GM12878 (cell line): ENCODE measurements at regions not wholly inside any gene's neighbourhood (a gene's known extent, or its start where the extent isn't known, plus 50 kb on each side); places are given as distances from the start of the nearest gene placed in this dataset.

Experiments used
- ATAC-seq: fragments of 200-7000 bp; cut with Tn5 transposase; 3 replicates; pipeline ENCODE4 v1.9.1; 2020; ENCODE audit warnings: mild to moderate bottlenecking, moderate library complexity
- BruUV-seq: library from RNA; stranded (reverse); fragments of 400-500 nt; replicated peaks from 2 replicates; lab custom pipeline; 2021; lab: Mats Ljungman, UMichigan
- CTCF ChIA-PET: fragments of 300-600 bp; sonication (Branson Sonifier 250); formaldehyde crosslinking; extraction: SDS; loops from one replicate; lab custom pipeline; 2021; ENCODE audit warnings: inconsistent platforms; lab: Yijun Ruan, JAX
- POLR2A ChIA-PET: fragments of 350-600 bp; formaldehyde crosslinking; extraction: SDS; loops from one replicate; lab custom pipeline; 2021; ENCODE audit warnings: inconsistent platforms; lab: Charles Lee
- RAD21 ChIA-PET: fragments of 300-600 bp; sonication (Branson Sonifier 250); formaldehyde crosslinking; loops from one replicate; lab custom pipeline; 2023; ENCODE audit warnings: antibody characterized with exemption; ENCODE audit not compliant: unreplicated experiment; lab: Charles Lee
- SMC1A ChIA-PET: fragments of 300-600 bp; sonication (Branson Sonifier 250); formaldehyde crosslinking; loops from one replicate; lab custom pipeline; 2023; ENCODE audit not compliant: unreplicated experiment, uncharacterized antibody; lab: Charles Lee
- DNase-seq: peaks from one replicate; pipeline ENCODE4 v3.0.0-alpha.2; 2011; ENCODE audit warnings: low read depth, low spot score
- FAIRE-seq: peaks from 3 replicates; lab custom pipeline; 2011; peaks lifted over from hg19 to GRCh38; lab: Jason Lieb, UNC
- H2AFZ ChIP-seq: 2 replicates; pipeline ENCODE4 v1.6.0; 2011; ENCODE audit warnings: low read depth, low read length, control low read depth; ENCODE audit not compliant: control insufficient read depth
- H3K27ac ChIP-seq: 2 replicates; pipeline ENCODE4 v1.5.1; 2011; ENCODE audit warnings: control low read depth; ENCODE audit not compliant: control insufficient read depth, insufficient read depth
- H3K27me3 ChIP-seq, 2 experiments: replicated peaks in 1 of 2; 2 replicates each; pipeline versions ENCODE4 v1.6.0 to v1.6.1; 2011; ENCODE audit warnings: low read length in 1 of 2; ENCODE audit not compliant: control insufficient read depth in 2 of 2, insufficient read depth in 2 of 2
- H3K36me3 ChIP-seq, 2 experiments: 2 replicates each; pipeline ENCODE4 v1.5.1; 2011; ENCODE audit warnings: low read length in 1 of 2; ENCODE audit not compliant: control insufficient read depth in 2 of 2, insufficient read depth in 2 of 2
- H3K4me1 ChIP-seq: 2 replicates; pipeline ENCODE4 v1.6.1; 2011; ENCODE audit warnings: mild to moderate bottlenecking, low read length, moderate library complexity, mixed read lengths; ENCODE audit not compliant: control insufficient read depth, insufficient read depth
- H3K4me2 ChIP-seq: 2 replicates; pipeline ENCODE4 v1.6.0; 2011; ENCODE audit warnings: control low read depth; ENCODE audit not compliant: control insufficient read depth, insufficient read depth
- H3K4me3 ChIP-seq: fragments of 200-600 bp; sonication (generic); 2 replicates; pipeline ENCODE4 v1.5.1; 2016
- H3K79me2 ChIP-seq: 2 replicates; pipeline ENCODE4 v1.6.0; 2011; ENCODE audit warnings: low read length; ENCODE audit not compliant: control insufficient read depth, insufficient read depth
- H3K9ac ChIP-seq: 2 replicates; pipeline ENCODE4 v1.8.0; 2011; ENCODE audit warnings: low read length, control low read depth, mixed read lengths; ENCODE audit not compliant: control insufficient read depth, insufficient read depth
- H3K9me3 ChIP-seq: replicated peaks from 3 replicates; pipeline ENCODE4 v1.5.1; 2011; ENCODE audit warnings: mild to moderate bottlenecking, low read length; ENCODE audit not compliant: control insufficient read depth, insufficient read depth
- H4K20me1 ChIP-seq: 2 replicates; pipeline ENCODE4 v1.6.0; 2011; ENCODE audit not compliant: control insufficient read depth, insufficient read depth
- KLF5 ChIP-seq: fragments of 450-650 bp; IDR thresholded peaks from 2 replicates; pipeline ENCODE4 v1.6.1; 2014; ENCODE audit warnings: mild to moderate bottlenecking; ENCODE audit not compliant: partially characterized antibody
- MXI1 ChIP-seq: fragments of 150-350 bp; IDR thresholded peaks from 2 replicates; pipeline ENCODE4 v1.6.1; 2011; ENCODE audit warnings: low read depth, mild to moderate bottlenecking, inconsistent platforms, low read length, improper control_type of control experiment
- ZBED1 ChIP-seq: IDR thresholded peaks from 2 replicates; pipeline ENCODE4 v1.6.1; 2016; ENCODE audit warnings: borderline replicate concordance
- ZSCAN29 ChIP-seq: fragments of 450-650 bp; IDR thresholded peaks from 2 replicates; pipeline ENCODE4 v1.6.1; 2017; ENCODE audit warnings: mild to moderate bottlenecking, moderate library complexity
- WGBS: methylation state at CpG from one replicate; pipeline ENCODE4 v1.1.6; 2016; ENCODE audit warnings: low lambda C conversion rate; ENCODE audit not compliant: insufficient replicate concordance, insufficient coverage; ENCODE audit errors: missing lambda C conversion rate; 5-methylcytosine and 5-hydroxymethylcytosine counted together
- in situ Hi-C: fragments of 300-500 bp; cut with MboI; formaldehyde crosslinking; loops from 9 replicates; pipeline ENCODE4 v1.14.3; 2018; ENCODE audit warnings: mixed read lengths
- intact Hi-C: fragments of 100-400 bp; cut with micrococcal nuclease; formaldehyde crosslinking; loops from one replicate; pipeline ENCODE4 v1.14.2; 2022; ENCODE audit not compliant: unreplicated experiment
- TF ChIP-seq, protein P1 (sequence below): fragments of 450-650 bp; IDR thresholded peaks from 2 replicates; pipeline ENCODE4 v1.6.1; 2017; ENCODE audit warnings: low read depth, mild to moderate bottlenecking, moderate library complexity
- TF ChIP-seq, protein P2 (sequence below): IDR thresholded peaks from 2 replicates; pipeline ENCODE4 v1.6.1; 2011; ENCODE audit warnings: borderline replicate concordance, low read depth, mild to moderate bottlenecking, moderate library complexity, mixed read lengths, low read length; ENCODE audit not compliant: insufficient read depth; ENCODE audit errors: extremely low read length
- TF ChIP-seq, protein P3 (sequence below): fragments of 450-650 bp; IDR thresholded peaks from 2 replicates; pipeline ENCODE4 v1.6.1; 2016; ENCODE audit warnings: mild to moderate bottlenecking, moderate library complexity, borderline replicate concordance
- TF ChIP-seq, protein P4 (sequence below): IDR thresholded peaks from 2 replicates; pipeline ENCODE4 v1.6.1; 2011; ENCODE audit warnings: low read depth, low read length, improper control_type of control experiment, borderline replicate concordance

DNA sequence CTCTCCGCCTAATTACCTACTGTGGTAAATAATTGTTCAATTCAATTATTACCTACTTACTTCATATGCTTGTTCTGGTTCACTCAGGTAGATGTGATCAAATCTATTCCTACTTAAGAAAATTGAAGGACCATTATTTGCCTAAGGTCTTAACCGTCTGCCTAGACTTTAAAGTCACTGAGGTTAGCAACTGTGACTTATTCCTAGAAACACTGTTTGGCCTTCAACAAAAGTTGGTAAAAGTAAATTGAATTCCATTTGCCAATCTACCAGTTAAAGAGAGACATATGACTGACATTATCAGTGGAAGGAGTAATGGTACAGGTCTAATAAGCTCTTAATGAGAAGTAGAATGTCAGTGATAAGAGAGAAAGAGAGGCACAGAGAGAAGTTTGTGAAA, 491.5 kb downstream of the NYAP2 start:
- 81% methylated on average over 2 of the region's 2 CpGs for WGBS

More for the DNA sequence above, 491.5 kb downstream of the NYAP2 start:
- Histone ChIP-seq H3K79me2 (no peaks in the 10 kb centered on the region), H3K36me3 (no peaks in the 10 kb centered on the region), H3K4me3 (no peak overlapping the region), H3K4me1 (no peaks in the 10 kb centered on the region), H3K27ac (no peak overlapping the region), H3K9ac (no peak overlapping the region), H3K27me3 (no peaks in the 10 kb centered on the region), H4K20me1 (no peaks in the 10 kb centered on the region), H3K9me3 (no peaks in the 10 kb centered on the region), H2AFZ (no peak overlapping the region), H3K4me2 (no peak overlapping the region)
- no peak for DNase-seq
- SMC1A ChIA-PET: interaction anchor here (0.8 to 3.0 kb wide), 2 partner anchors 911 to 1094 kb away, joined by 3 to 19 read pairs; no protein-coding TSS in a partner anchor
- FAIRE-seq: no peak
- CTCF ChIA-PET: interaction anchor here (3.2 kb wide), 1 partner anchor 912 kb away, joined by 38 read pairs; no protein-coding TSS in a partner anchor
- no TSS peak for BruUV-seq
- in situ Hi-C loops (loop anchor here (10.0 kb wide), 1 partner anchor 1094 kb away; no protein-coding TSS in a partner anchor), intact Hi-C loops (no loop called here)
- POLR2A ChIA-PET: no interaction called here
- RAD21 ChIA-PET: no interaction called here
- TF ChIP-seq, protein P1, sequence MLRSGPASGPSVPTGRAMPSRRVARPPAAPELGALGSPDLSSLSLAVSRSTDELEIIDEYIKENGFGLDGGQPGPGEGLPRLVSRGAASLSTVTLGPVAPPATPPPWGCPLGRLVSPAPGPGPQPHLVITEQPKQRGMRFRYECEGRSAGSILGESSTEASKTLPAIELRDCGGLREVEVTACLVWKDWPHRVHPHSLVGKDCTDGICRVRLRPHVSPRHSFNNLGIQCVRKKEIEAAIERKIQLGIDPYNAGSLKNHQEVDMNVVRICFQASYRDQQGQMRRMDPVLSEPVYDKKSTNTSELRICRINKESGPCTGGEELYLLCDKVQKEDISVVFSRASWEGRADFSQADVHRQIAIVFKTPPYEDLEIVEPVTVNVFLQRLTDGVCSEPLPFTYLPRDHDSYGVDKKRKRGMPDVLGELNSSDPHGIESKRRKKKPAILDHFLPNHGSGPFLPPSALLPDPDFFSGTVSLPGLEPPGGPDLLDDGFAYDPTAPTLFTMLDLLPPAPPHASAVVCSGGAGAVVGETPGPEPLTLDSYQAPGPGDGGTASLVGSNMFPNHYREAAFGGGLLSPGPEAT: no peak
- TF ChIP-seq, protein P2, sequence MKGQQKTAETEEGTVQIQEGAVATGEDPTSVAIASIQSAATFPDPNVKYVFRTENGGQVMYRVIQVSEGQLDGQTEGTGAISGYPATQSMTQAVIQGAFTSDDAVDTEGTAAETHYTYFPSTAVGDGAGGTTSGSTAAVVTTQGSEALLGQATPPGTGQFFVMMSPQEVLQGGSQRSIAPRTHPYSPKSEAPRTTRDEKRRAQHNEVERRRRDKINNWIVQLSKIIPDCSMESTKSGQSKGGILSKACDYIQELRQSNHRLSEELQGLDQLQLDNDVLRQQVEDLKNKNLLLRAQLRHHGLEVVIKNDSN: no peak
- no peak for TF ChIP-seq ZSCAN29
- TF ChIP-seq, protein P3, sequence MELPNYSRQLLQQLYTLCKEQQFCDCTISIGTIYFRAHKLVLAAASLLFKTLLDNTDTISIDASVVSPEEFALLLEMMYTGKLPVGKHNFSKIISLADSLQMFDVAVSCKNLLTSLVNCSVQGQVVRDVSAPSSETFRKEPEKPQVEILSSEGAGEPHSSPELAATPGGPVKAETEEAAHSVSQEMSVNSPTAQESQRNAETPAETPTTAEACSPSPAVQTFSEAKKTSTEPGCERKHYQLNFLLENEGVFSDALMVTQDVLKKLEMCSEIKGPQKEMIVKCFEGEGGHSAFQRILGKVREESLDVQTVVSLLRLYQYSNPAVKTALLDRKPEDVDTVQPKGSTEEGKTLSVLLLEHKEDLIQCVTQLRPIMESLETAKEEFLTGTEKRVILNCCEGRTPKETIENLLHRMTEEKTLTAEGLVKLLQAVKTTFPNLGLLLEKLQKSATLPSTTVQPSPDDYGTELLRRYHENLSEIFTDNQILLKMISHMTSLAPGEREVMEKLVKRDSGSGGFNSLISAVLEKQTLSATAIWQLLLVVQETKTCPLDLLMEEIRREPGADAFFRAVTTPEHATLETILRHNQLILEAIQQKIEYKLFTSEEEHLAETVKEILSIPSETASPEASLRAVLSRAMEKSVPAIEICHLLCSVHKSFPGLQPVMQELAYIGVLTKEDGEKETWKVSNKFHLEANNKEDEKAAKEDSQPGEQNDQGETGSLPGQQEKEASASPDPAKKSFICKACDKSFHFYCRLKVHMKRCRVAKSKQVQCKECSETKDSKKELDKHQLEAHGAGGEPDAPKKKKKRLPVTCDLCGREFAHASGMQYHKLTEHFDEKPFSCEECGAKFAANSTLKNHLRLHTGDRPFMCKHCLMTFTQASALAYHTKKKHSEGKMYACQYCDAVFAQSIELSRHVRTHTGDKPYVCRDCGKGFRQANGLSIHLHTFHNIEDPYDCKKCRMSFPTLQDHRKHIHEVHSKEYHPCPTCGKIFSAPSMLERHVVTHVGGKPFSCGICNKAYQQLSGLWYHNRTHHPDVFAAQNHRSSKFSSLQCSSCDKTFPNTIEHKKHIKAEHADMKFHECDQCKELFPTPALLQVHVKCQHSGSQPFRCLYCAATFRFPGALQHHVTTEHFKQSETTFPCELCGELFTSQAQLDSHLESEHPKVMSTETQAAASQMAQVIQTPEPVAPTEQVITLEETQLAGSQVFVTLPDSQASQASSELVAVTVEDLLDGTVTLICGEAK: no peak
- TF ChIP-seq, protein P4, sequence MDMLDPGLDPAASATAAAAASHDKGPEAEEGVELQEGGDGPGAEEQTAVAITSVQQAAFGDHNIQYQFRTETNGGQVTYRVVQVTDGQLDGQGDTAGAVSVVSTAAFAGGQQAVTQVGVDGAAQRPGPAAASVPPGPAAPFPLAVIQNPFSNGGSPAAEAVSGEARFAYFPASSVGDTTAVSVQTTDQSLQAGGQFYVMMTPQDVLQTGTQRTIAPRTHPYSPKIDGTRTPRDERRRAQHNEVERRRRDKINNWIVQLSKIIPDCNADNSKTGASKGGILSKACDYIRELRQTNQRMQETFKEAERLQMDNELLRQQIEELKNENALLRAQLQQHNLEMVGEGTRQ: no peak
- TF ChIP-seq KLF5: no peak
- no peak for TF ChIP-seq MXI1
- TF ChIP-seq ZBED1: no peak
- no peak for ATAC-seq
